WTC11 (cell line): ENCODE measurements at regions not wholly inside any gene's neighbourhood (a gene's known extent, or its start where the extent isn't known, plus 50 kb on each side); places are given as distances from the start of the nearest gene placed in this dataset.

Experiments
- ATAC-seq: fragments of 200-7000 bp; cut with Tn5 transposase; 2 replicates; pipeline ENCODE4 v1.10.0; 2021; ENCODE audit warnings: mild to moderate bottlenecking, moderate library complexity
- CTCF ChIA-PET: fragments of 300-600 bp; sonication (Branson Sonifier 250); formaldehyde crosslinking; loops from one replicate; lab custom pipeline; 2021; ENCODE audit warnings: antibody characterized with exemption; lab: Charles Lee
- POLR2A ChIA-PET: fragments of 350-600 bp; sonication (Branson Sonifier 250); formaldehyde crosslinking; loops from one replicate; lab custom pipeline; 2021; ENCODE audit warnings: antibody characterized with exemption; lab: Charles Lee
- DNase-seq: peaks from one replicate; pipeline ENCODE4 v3.0.0; 2021; ENCODE audit warnings: low spot score
- H3K27ac Mint-ChIP-seq: 2 replicates; pipeline ENCODE4 v1.8.0; 2021; ENCODE audit warnings: mixed read lengths
- H3K27me3 Mint-ChIP-seq: 2 replicates; pipeline ENCODE4 v1.8.0; 2021; ENCODE audit warnings: low read depth, mild to moderate bottlenecking, moderate library complexity, mixed read lengths
- H3K36me3 Mint-ChIP-seq: 2 replicates; pipeline ENCODE4 v1.8.0; 2021; ENCODE audit warnings: mixed read lengths
- H3K4me1 Mint-ChIP-seq: 2 replicates; pipeline ENCODE4 v1.8.0; 2022; ENCODE audit warnings: mixed read lengths
- H3K4me3 Mint-ChIP-seq: 2 replicates; pipeline ENCODE4 v1.8.0; 2021; ENCODE audit warnings: mild to moderate bottlenecking, moderate library complexity, mixed read lengths
- H3K9me3 Mint-ChIP-seq: 2 replicates; pipeline ENCODE4 v1.8.0; 2021; ENCODE audit warnings: mixed read lengths
- CBFB ChIP-seq: sonication (generic); formaldehyde crosslinking; IDR thresholded peaks from 2 replicates; pipeline ENCODE4 v1.8.1; 2022; ENCODE audit warnings: mild to moderate bottlenecking, low read depth, missing genetic modification reagents
- CREB1 ChIP-seq: sonication (generic); formaldehyde crosslinking; IDR thresholded peaks from 2 replicates; pipeline ENCODE4 v1.8.0; 2023; ENCODE audit warnings: mild to moderate bottlenecking, missing genetic modification reagents
- CREM ChIP-seq: sonication (generic); formaldehyde crosslinking; IDR thresholded peaks from 2 replicates; pipeline ENCODE4 v1.8.1; 2022; ENCODE audit warnings: mild to moderate bottlenecking, missing genetic modification reagents, moderate library complexity
- EMX1 ChIP-seq: fragments of 250-450 bp; sonication (Bioruptor Pico); IDR thresholded peaks from 2 replicates; pipeline ENCODE4 v1.8.0; 2021; ENCODE audit warnings: mild to moderate bottlenecking
- ETV6 ChIP-seq: sonication (generic); formaldehyde crosslinking; IDR thresholded peaks from 2 replicates; pipeline ENCODE4 v1.8.1; 2022; ENCODE audit warnings: mild to moderate bottlenecking, missing genetic modification reagents
- FOXK1 ChIP-seq: sonication (generic); formaldehyde crosslinking; IDR thresholded peaks from 2 replicates; pipeline ENCODE4 v1.8.0; 2022; ENCODE audit warnings: mild to moderate bottlenecking, moderate library complexity, missing genetic modification reagents
- GRHL2 ChIP-seq: fragments of 250-450 bp; sonication (Bioruptor Pico); IDR thresholded peaks from 2 replicates; pipeline ENCODE4 v1.8.0; 2022; ENCODE audit warnings: mild to moderate bottlenecking, moderate library complexity; ENCODE audit not compliant: insufficient replicate concordance, severe bottlenecking
- GTF2I ChIP-seq: fragments of 250-450 bp; sonication (Bioruptor Pico); conservative IDR thresholded peaks from 2 replicates; pipeline ENCODE4 v1.4.0; 2021; ENCODE audit warnings: mild to moderate bottlenecking
- KAT7 ChIP-seq: sonication (generic); formaldehyde crosslinking; IDR thresholded peaks from 2 replicates; pipeline ENCODE4 v1.8.1; 2023; ENCODE audit warnings: missing genetic modification reagents, mild to moderate bottlenecking, borderline replicate concordance
- ZNF138 ChIP-seq: sonication (generic); formaldehyde crosslinking; conservative IDR thresholded peaks from 2 replicates; pipeline ENCODE4 v1.8.1; 2022; ENCODE audit warnings: mild to moderate bottlenecking, moderate library complexity, missing genetic modification reagents
- ZNF317 ChIP-seq: sonication (generic); formaldehyde crosslinking; IDR thresholded peaks from 2 replicates; pipeline ENCODE4 v1.8.1; 2023; ENCODE audit warnings: low read depth, mild to moderate bottlenecking, moderate library complexity, missing genetic modification reagents, borderline replicate concordance
- ZNF396 ChIP-seq: fragments of 250-450 bp; sonication (Bioruptor Pico); IDR thresholded peaks from 2 replicates; pipeline ENCODE4 v1.8.0; 2021; ENCODE audit warnings: mild to moderate bottlenecking, moderate library complexity, borderline replicate concordance
- ZNF423 ChIP-seq: fragments of 250-450 bp; sonication (Bioruptor Pico); IDR thresholded peaks from 2 replicates; pipeline ENCODE4 v2.1.2; 2022; ENCODE audit warnings: mild to moderate bottlenecking, moderate library complexity
- TF ChIP-seq, protein P1 (sequence below): sonication (generic); formaldehyde crosslinking; conservative IDR thresholded peaks from 2 replicates; pipeline ENCODE4 v1.8.1; 2022; ENCODE audit warnings: mild to moderate bottlenecking, missing genetic modification reagents
- TF ChIP-seq, protein P2 (sequence below): fragments of 250-450 bp; sonication (Bioruptor Pico); IDR thresholded peaks from 2 replicates; pipeline ENCODE4 v2.1.2; 2022; ENCODE audit warnings: mild to moderate bottlenecking, moderate library complexity
- TF ChIP-seq, protein P3 (sequence below): sonication (generic); formaldehyde crosslinking; IDR thresholded peaks from 2 replicates; pipeline ENCODE4 v1.8.0; 2023; ENCODE audit warnings: missing genetic modification reagents, mild to moderate bottlenecking, borderline replicate concordance
- TF ChIP-seq, protein P4 (sequence below): sonication (generic); formaldehyde crosslinking; IDR thresholded peaks from 2 replicates; pipeline ENCODE4 v1.8.1; 2022; ENCODE audit warnings: low read depth, missing genetic modification reagents, borderline replicate concordance
- TF ChIP-seq, protein P5 (sequence below): sonication (generic); formaldehyde crosslinking; IDR thresholded peaks from 2 replicates; pipeline ENCODE4 v1.8.1; 2023; ENCODE audit warnings: mild to moderate bottlenecking, missing genetic modification reagents
- TF ChIP-seq, protein P6 (sequence below): sonication (generic); formaldehyde crosslinking; IDR thresholded peaks from 2 replicates; pipeline ENCODE4 v1.8.1; 2023; ENCODE audit warnings: mild to moderate bottlenecking, missing genetic modification reagents
- TF ChIP-seq, protein P7 (sequence below): fragments of 250-450 bp; sonication (Bioruptor Pico); IDR thresholded peaks from 2 replicates; pipeline ENCODE4 v1.9.0; 2021; ENCODE audit warnings: mild to moderate bottlenecking

DNA sequence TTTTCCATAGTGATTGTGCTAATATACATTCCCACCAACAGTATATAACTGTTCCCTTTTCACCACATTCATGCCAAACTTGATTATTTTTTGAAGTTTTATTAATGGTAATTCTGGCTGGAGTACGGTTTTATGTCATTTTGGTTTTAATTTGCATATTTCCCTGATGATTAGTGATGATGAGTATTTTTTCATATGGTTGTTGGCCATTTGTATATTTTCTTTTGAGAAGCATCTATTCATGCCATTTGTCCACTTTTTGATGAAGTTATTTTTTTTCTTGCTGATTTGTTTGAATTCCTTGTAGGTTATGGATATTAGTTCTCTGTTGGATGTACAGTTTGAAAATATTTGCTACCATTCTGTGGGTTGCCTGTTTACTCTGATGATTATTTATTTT is 484.4 kb upstream of the SPRY2 start:
- Mint-ChIP-seq H3K4me3 (no peak overlapping the region), H3K9me3 (peaks cover 53% of the 10 kb centered on the region), H3K4me1 (no peaks in the 10 kb centered on the region), H3K27me3 (no peaks in the 10 kb centered on the region), H3K36me3 (peaks cover 16% of the 10 kb centered on the region), H3K27ac (no peak overlapping the region)
- ATAC-seq (no peak), DNase-seq (no peak)
- CTCF ChIA-PET = no interaction called here
- POLR2A ChIA-PET = no interaction called here
- TF ChIP-seq GTF2I = no peak
- TF ChIP-seq, protein P1, sequence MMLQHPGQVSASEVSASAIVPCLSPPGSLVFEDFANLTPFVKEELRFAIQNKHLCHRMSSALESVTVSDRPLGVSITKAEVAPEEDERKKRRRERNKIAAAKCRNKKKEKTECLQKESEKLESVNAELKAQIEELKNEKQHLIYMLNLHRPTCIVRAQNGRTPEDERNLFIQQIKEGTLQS = no peak
- no peak for TF ChIP-seq GRHL2 (CRISPR knock-in tag)
- TF ChIP-seq FOXK1 = no peak
- TF ChIP-seq ZNF423 (CRISPR knock-in tag) = no peak
- TF ChIP-seq, protein P2, sequence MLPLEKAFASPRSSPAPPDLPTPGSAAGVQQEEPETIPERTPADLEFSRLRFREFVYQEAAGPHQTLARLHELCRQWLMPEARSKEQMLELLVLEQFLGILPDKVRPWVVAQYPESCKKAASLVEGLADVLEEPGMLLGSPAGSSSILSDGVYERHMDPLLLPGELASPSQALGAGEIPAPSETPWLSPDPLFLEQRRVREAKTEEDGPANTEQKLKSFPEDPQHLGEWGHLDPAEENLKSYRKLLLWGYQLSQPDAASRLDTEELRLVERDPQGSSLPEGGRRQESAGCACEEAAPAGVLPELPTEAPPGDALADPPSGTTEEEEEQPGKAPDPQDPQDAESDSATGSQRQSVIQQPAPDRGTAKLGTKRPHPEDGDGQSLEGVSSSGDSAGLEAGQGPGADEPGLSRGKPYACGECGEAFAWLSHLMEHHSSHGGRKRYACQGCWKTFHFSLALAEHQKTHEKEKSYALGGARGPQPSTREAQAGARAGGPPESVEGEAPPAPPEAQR (CRISPR knock-in tag) = no peak
- TF ChIP-seq, protein P3, sequence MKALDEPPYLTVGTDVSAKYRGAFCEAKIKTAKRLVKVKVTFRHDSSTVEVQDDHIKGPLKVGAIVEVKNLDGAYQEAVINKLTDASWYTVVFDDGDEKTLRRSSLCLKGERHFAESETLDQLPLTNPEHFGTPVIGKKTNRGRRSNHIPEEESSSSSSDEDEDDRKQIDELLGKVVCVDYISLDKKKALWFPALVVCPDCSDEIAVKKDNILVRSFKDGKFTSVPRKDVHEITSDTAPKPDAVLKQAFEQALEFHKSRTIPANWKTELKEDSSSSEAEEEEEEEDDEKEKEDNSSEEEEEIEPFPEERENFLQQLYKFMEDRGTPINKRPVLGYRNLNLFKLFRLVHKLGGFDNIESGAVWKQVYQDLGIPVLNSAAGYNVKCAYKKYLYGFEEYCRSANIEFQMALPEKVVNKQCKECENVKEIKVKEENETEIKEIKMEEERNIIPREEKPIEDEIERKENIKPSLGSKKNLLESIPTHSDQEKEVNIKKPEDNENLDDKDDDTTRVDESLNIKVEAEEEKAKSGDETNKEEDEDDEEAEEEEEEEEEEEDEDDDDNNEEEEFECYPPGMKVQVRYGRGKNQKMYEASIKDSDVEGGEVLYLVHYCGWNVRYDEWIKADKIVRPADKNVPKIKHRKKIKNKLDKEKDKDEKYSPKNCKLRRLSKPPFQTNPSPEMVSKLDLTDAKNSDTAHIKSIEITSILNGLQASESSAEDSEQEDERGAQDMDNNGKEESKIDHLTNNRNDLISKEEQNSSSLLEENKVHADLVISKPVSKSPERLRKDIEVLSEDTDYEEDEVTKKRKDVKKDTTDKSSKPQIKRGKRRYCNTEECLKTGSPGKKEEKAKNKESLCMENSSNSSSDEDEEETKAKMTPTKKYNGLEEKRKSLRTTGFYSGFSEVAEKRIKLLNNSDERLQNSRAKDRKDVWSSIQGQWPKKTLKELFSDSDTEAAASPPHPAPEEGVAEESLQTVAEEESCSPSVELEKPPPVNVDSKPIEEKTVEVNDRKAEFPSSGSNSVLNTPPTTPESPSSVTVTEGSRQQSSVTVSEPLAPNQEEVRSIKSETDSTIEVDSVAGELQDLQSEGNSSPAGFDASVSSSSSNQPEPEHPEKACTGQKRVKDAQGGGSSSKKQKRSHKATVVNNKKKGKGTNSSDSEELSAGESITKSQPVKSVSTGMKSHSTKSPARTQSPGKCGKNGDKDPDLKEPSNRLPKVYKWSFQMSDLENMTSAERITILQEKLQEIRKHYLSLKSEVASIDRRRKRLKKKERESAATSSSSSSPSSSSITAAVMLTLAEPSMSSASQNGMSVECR (CRISPR knock-in tag) = no peak
- TF ChIP-seq ZNF317 (CRISPR knock-in tag) = no peak
- TF ChIP-seq, protein P4, sequence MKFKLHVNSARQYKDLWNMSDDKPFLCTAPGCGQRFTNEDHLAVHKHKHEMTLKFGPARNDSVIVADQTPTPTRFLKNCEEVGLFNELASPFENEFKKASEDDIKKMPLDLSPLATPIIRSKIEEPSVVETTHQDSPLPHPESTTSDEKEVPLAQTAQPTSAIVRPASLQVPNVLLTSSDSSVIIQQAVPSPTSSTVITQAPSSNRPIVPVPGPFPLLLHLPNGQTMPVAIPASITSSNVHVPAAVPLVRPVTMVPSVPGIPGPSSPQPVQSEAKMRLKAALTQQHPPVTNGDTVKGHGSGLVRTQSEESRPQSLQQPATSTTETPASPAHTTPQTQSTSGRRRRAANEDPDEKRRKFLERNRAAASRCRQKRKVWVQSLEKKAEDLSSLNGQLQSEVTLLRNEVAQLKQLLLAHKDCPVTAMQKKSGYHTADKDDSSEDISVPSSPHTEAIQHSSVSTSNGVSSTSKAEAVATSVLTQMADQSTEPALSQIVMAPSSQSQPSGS (CRISPR knock-in tag) = no peak
- no peak for TF ChIP-seq ZNF396 (CRISPR knock-in tag)
- no peak for TF ChIP-seq CREB1
- TF ChIP-seq, protein P5, sequence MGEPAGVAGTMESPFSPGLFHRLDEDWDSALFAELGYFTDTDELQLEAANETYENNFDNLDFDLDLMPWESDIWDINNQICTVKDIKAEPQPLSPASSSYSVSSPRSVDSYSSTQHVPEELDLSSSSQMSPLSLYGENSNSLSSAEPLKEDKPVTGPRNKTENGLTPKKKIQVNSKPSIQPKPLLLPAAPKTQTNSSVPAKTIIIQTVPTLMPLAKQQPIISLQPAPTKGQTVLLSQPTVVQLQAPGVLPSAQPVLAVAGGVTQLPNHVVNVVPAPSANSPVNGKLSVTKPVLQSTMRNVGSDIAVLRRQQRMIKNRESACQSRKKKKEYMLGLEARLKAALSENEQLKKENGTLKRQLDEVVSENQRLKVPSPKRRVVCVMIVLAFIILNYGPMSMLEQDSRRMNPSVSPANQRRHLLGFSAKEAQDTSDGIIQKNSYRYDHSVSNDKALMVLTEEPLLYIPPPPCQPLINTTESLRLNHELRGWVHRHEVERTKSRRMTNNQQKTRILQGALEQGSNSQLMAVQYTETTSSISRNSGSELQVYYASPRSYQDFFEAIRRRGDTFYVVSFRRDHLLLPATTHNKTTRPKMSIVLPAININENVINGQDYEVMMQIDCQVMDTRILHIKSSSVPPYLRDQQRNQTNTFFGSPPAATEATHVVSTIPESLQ (CRISPR knock-in tag) = no peak
- TF ChIP-seq, protein P6, sequence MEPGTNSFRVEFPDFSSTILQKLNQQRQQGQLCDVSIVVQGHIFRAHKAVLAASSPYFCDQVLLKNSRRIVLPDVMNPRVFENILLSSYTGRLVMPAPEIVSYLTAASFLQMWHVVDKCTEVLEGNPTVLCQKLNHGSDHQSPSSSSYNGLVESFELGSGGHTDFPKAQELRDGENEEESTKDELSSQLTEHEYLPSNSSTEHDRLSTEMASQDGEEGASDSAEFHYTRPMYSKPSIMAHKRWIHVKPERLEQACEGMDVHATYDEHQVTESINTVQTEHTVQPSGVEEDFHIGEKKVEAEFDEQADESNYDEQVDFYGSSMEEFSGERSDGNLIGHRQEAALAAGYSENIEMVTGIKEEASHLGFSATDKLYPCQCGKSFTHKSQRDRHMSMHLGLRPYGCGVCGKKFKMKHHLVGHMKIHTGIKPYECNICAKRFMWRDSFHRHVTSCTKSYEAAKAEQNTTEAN (CRISPR knock-in tag) = no peak
- no peak for TF ChIP-seq ETV6
- no peak for TF ChIP-seq KAT7
- no peak for TF ChIP-seq CBFB
- TF ChIP-seq CREM (CRISPR knock-in tag) = no peak
- TF ChIP-seq ZNF138 (CRISPR knock-in tag) = no peak
- no peak for TF ChIP-seq EMX1 (CRISPR knock-in tag)
- TF ChIP-seq, protein P7, sequence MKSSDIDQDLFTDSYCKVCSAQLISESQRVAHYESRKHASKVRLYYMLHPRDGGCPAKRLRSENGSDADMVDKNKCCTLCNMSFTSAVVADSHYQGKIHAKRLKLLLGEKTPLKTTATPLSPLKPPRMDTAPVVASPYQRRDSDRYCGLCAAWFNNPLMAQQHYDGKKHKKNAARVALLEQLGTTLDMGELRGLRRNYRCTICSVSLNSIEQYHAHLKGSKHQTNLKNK (CRISPR knock-in tag) = no peak
